HL-60/S4 (cell line): ENCODE measurements at regions not wholly inside any gene's neighbourhood (a gene's known extent, or its start where the extent isn't known, plus 50 kb on each side); places are given as distances from the start of the nearest gene placed in this dataset.

Source experiments
- in situ Hi-C: fragments of 300-500 bp; cut with MboI; formaldehyde crosslinking; loops from 2 replicates; pipeline ENCODE4 v1.14.3; 2022; ENCODE audit warnings: low sequenced_read_pairs

- in situ Hi-C loops: no loop called here
Observed at GRCh38 chr1:199373139-199373538, 654.4 kb upstream of the NR5A2 start.

GRCh38 chr1:199377211-199377610, 650.3 kb upstream of the NR5A2 start:
- in situ Hi-C loops: no loop called here

GRCh38 chr1:199383793-199384192, 643.7 kb upstream of the NR5A2 start:
- in situ Hi-C loops: no loop called here

- in situ Hi-C loops: no loop called here
Observed at GRCh38 chr1:199394856-199395255, 632.7 kb upstream of the NR5A2 start.

- in situ Hi-C loops: no loop called here
Observed at GRCh38 chr1:199396456-199396855, 631.1 kb upstream of the NR5A2 start.

GRCh38 chr1:199399996-199400724, 627.4 kb upstream of the NR5A2 start:
- in situ Hi-C loops: no loop called here

GRCh38 chr1:199403531-199404116, 623.9 kb upstream of the NR5A2 start:
- in situ Hi-C loops: no loop called here

GRCh38 chr1:199404191-199404590, 623.3 kb upstream of the NR5A2 start:
- in situ Hi-C loops: no loop called here

GRCh38 chr1:199404976-199405375, 622.5 kb upstream of the NR5A2 start:
- in situ Hi-C loops: no loop called here

GRCh38 chr1:199405634-199406196, 621.8 kb upstream of the NR5A2 start:
- in situ Hi-C loops: no loop called here

GRCh38 chr1:199410462-199410861, 617.0 kb upstream of the NR5A2 start:
- in situ Hi-C loops: no loop called here

- in situ Hi-C loops: no loop called here
Observed at GRCh38 chr1:199411506-199411905, 616.0 kb upstream of the NR5A2 start.

- in situ Hi-C loops: no loop called here
Observed at GRCh38 chr1:199422206-199422605, 605.3 kb upstream of the NR5A2 start.

- in situ Hi-C loops: no loop called here
Observed at GRCh38 chr1:199447906-199448305, 579.6 kb upstream of the NR5A2 start.

- in situ Hi-C loops: no loop called here
Observed at GRCh38 chr1:199448646-199449045, 578.9 kb upstream of the NR5A2 start.

GRCh38 chr1:199449221-199449620, 578.3 kb upstream of the NR5A2 start:
- in situ Hi-C loops: no loop called here

GRCh38 chr1:199449681-199450080, 577.8 kb upstream of the NR5A2 start:
- in situ Hi-C loops: loop anchor here (25.0 kb wide), 1 partner anchor 687 kb away; no protein-coding TSS in a partner anchor

GRCh38 chr1:199452627-199453026, 574.9 kb upstream of the NR5A2 start:
- in situ Hi-C loops: loop anchor here (25.0 kb wide), 1 partner anchor 690 kb away; no protein-coding TSS in a partner anchor

- in situ Hi-C loops: loop anchor here (25.0 kb wide), 1 partner anchor 691 kb away; no protein-coding TSS in a partner anchor
Observed at GRCh38 chr1:199453723-199454122, 573.8 kb upstream of the NR5A2 start.

GRCh38 chr1:199460933-199461332, 566.6 kb upstream of the NR5A2 start:
- in situ Hi-C loops: loop anchor here (25.0 kb wide), 1 partner anchor 699 kb away; no protein-coding TSS in a partner anchor

- in situ Hi-C loops: loop anchor here (25.0 kb wide), 1 partner anchor 701 kb away; no protein-coding TSS in a partner anchor
Observed at GRCh38 chr1:199463521-199464127, 563.9 kb upstream of the NR5A2 start.
